ENCODE measurements at regions not wholly inside any gene's neighbourhood (a gene's known extent, or its start where the extent isn't known, plus 50 kb on each side); places are given as distances from the start of the nearest gene placed in this dataset.
"Not testable (repeated sequence)": the region's sequence is repeated elsewhere in the genome, so short reads cannot be mapped to it uniquely, and the experiment has no call there.

GRCh38 chr13:50599927-50600326 is 243.6 kb downstream of the DLEU7 start:
- no peak for DNase-seq (ENCODE audit: low read depth)

- no peak for DNase-seq (ENCODE audit: low read depth)
These were observed 235.1 kb downstream of the DLEU7 start for GRCh38 chr13:50608370-50608769.

GRCh38 chr13:50609011-50609410 is 234.5 kb downstream of the DLEU7 start:
- no peak for DNase-seq (ENCODE audit: low read depth)

GRCh38 chr13:50610238-50610637 is 233.3 kb downstream of the DLEU7 start:
- no peak for DNase-seq (ENCODE audit: low read depth)

- DNase-seq (ENCODE audit: low read depth), result no peak
These were observed 232.2 kb downstream of the DLEU7 start for GRCh38 chr13:50611117-50611781.

GRCh38 chr13:50612717-50613116 is 230.8 kb downstream of the DLEU7 start:
- no peak for DNase-seq (ENCODE audit: low read depth)

- DNase-seq (ENCODE audit: low read depth), result peak; percentile 93
These were observed 230.1 kb downstream of the DLEU7 start for GRCh38 chr13:50613356-50613831.

- DNase-seq (ENCODE audit: low read depth), result no peak
These were observed 228.3 kb downstream of the DLEU7 start for GRCh38 chr13:50615234-50615633.

GRCh38 chr13:50616101-50616500 is 227.4 kb downstream of the DLEU7 start:
- no peak for DNase-seq (ENCODE audit: low read depth)

- DNase-seq (ENCODE audit: low read depth), result no peak
These were observed 226.3 kb downstream of the DLEU7 start for GRCh38 chr13:50617134-50617721.

GRCh38 chr13:50618206-50618605 is 225.3 kb downstream of the DLEU7 start:
- no peak for DNase-seq (ENCODE audit: low read depth)

- DNase-seq (ENCODE audit: low read depth), result no peak
These were observed 217.4 kb downstream of the DLEU7 start for GRCh38 chr13:50626101-50626547.

- DNase-seq (ENCODE audit: low read depth), result no peak
These were observed 216.4 kb downstream of the DLEU7 start for GRCh38 chr13:50627111-50627510.

GRCh38 chr13:50628512-50628911 is 215.0 kb downstream of the DLEU7 start:
- DNase-seq (ENCODE audit: low read depth), result not testable (repeated sequence)

GRCh38 chr13:50629497-50629896 is 214.0 kb downstream of the DLEU7 start:
- no peak for DNase-seq (ENCODE audit: low read depth)

GRCh38 chr13:50629966-50630365 is 213.5 kb downstream of the DLEU7 start:
- DNase-seq (ENCODE audit: low read depth), result no peak

- no peak for DNase-seq (ENCODE audit: low read depth)
These were observed 212.5 kb downstream of the DLEU7 start for GRCh38 chr13:50631041-50631440.

GRCh38 chr13:50634339-50634738 is 209.2 kb downstream of the DLEU7 start:
- DNase-seq (ENCODE audit: low read depth), result no peak

- DNase-seq (ENCODE audit: low read depth), result no peak
These were observed 208.0 kb downstream of the DLEU7 start for GRCh38 chr13:50635504-50635903.

- DNase-seq (ENCODE audit: low read depth), result no peak
These were observed 207.3 kb downstream of the DLEU7 start for GRCh38 chr13:50636007-50636704.

GRCh38 chr13:50643060-50643459 is 200.4 kb downstream of the DLEU7 start:
- DNase-seq (ENCODE audit: low read depth), result peak; percentile 33

GRCh38 chr13:50644081-50644871 is 199.2 kb downstream of the DLEU7 start:
- no peak for DNase-seq (ENCODE audit: low read depth)
